K562 (cell line): ENCODE measurements at regions not wholly inside any gene's neighbourhood (a gene's known extent, or its start where the extent isn't known, plus 50 kb on each side); places are given as distances from the start of the nearest gene placed in this dataset.

ENCODE experiments used
- ELF1 ChIP-seq: fragments of 200-800 bp; sonication (Bioruptor generic); IDR thresholded peaks from 2 replicates; pipeline ENCODE4 v1.6.1; 2016; ENCODE audit warnings: missing genetic modification characterization, missing compliant biosample characterization
- FOXP1 ChIP-seq: sonication (generic); formaldehyde crosslinking; IDR thresholded peaks from 2 replicates; pipeline ENCODE4 v1.8.0; 2022; ENCODE audit warnings: mild to moderate bottlenecking, missing genetic modification reagents
- MAFF ChIP-seq: IDR thresholded peaks from 2 replicates; pipeline ENCODE4 v1.6.1; 2012; ENCODE audit warnings: low read length, improper control_type of control experiment
- POLR2AphosphoS5 ChIP-seq: IDR thresholded peaks from 2 replicates; pipeline ENCODE4 v1.6.1; 2011; ENCODE audit warnings: mild to moderate bottlenecking, low read depth, low read length, moderate library complexity; ENCODE audit not compliant: control insufficient read depth, insufficient read depth
- POU5F1 ChIP-seq: fragments of 150-350 bp; IDR thresholded peaks from 2 replicates; pipeline ENCODE4 v1.6.1; 2014; ENCODE audit warnings: borderline replicate concordance, low read length, low read depth, mild to moderate bottlenecking; ENCODE audit not compliant: partially characterized antibody
- RAD21 ChIP-seq, 2 experiments: fragments of 250-450 bp in 1 of 2; fragments of 450-650 bp in 1 of 2; sonication (Bioruptor Pico) in 1 of 2; formaldehyde crosslinking in 1 of 2; IDR thresholded peaks in 1 of 2; conservative IDR thresholded peaks in 1 of 2; 2 replicates each; pipeline versions ENCODE4 v1.4.0 to v1.8.0; 2020 to 2022; ENCODE audit warnings: mild to moderate bottlenecking in 2 of 2, moderate library complexity in 1 of 2
- RCOR1 ChIP-seq, 2 experiments: IDR thresholded peaks; 2 replicates each; pipeline ENCODE4 v1.6.1; 2012; ENCODE audit warnings: low read depth in 2 of 2, low read length in 2 of 2, borderline replicate concordance in 1 of 2, improper control_type of control experiment in 1 of 2
- SMAD3 ChIP-seq: fragments of 450-650 bp; formaldehyde crosslinking; conservative IDR thresholded peaks from 2 replicates; pipeline ENCODE4 v1.4.0; 2020; ENCODE audit warnings: mild to moderate bottlenecking
- TEAD4 ChIP-seq, 2 experiments: sonication (generic) in 1 of 2; formaldehyde crosslinking in 1 of 2; IDR thresholded peaks; 2 replicates each; pipeline versions ENCODE4 v1.6.1 to v1.8.0; 2012 to 2022; ENCODE audit warnings: borderline replicate concordance in 1 of 2, inconsistent platforms in 1 of 2, low read length in 1 of 2, mild to moderate bottlenecking in 1 of 2, missing genetic modification reagents in 1 of 2
- TF ChIP-seq, protein P1 (sequence below), 3 experiments: IDR thresholded peaks in 2 of 3; conservative IDR thresholded peaks in 1 of 3; 2 replicates each; pipeline ENCODE4 v1.5.1; 2011 to 2012; ENCODE audit warnings: low read length in 3 of 3, mild to moderate bottlenecking in 3 of 3, control low read depth in 2 of 3, improper control_type of control experiment in 1 of 3, inconsistent platforms in 1 of 3, low read depth in 1 of 3, mixed read lengths in 1 of 3, moderate library complexity in 1 of 3; ENCODE audit not compliant: insufficient read depth in 2 of 3

DNA sequence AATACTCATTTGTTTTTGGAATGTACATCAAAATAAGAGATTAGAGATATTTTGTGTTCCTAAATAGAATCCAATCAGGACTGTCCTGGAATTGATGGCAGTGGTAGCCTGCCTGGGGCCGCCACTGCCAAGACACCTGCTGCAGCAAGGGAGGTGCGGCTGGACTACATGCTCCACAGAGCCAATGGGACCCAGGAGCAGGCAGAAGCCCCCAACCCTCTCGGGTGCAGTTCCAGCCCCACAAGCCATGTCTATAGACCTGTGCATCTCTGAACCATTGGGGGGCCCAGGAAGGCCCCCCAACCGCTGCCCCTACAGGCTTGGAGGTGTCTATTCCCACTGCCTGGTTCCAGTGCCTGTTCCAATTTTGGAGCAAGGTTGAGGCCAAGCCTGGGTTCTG is 1524.3 kb downstream of the PCDH18 start:
- TF ChIP-seq, protein P1, sequence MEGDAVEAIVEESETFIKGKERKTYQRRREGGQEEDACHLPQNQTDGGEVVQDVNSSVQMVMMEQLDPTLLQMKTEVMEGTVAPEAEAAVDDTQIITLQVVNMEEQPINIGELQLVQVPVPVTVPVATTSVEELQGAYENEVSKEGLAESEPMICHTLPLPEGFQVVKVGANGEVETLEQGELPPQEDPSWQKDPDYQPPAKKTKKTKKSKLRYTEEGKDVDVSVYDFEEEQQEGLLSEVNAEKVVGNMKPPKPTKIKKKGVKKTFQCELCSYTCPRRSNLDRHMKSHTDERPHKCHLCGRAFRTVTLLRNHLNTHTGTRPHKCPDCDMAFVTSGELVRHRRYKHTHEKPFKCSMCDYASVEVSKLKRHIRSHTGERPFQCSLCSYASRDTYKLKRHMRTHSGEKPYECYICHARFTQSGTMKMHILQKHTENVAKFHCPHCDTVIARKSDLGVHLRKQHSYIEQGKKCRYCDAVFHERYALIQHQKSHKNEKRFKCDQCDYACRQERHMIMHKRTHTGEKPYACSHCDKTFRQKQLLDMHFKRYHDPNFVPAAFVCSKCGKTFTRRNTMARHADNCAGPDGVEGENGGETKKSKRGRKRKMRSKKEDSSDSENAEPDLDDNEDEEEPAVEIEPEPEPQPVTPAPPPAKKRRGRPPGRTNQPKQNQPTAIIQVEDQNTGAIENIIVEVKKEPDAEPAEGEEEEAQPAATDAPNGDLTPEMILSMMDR (IDR thresholded peaks at IDR 0.05 in 2 of 3, conservative IDR thresholded peaks at IDR 0.05 in 1 of 3; ENCODE audit: insufficient read depth in 2 of 3, low read depth in 1 of 3, low read length in 3 of 3): no peak
- TF ChIP-seq TEAD4 (IDR thresholded peaks at IDR 0.05; ENCODE audit: low read length) (no peak), TEAD4 (CRISPR knock-in tag; IDR thresholded peaks at IDR 0.05; ENCODE audit: borderline replicate concordance) (no peak), POU5F1 (no peak), FOXP1 (CRISPR knock-in tag) (no peak), RAD21 (CRISPR knock-in tag; conservative IDR thresholded peaks at IDR 0.05 in 1 of 2, IDR thresholded peaks at IDR 0.05 in 1 of 2) (no peak), ELF1 (tag) (no peak), MAFF (no peak), POLR2AphosphoS5 (no peak), SMAD3 (CRISPR knock-in tag) (no peak), RCOR1 (IDR thresholded peaks at IDR 0.05; ENCODE audit: borderline replicate concordance in 1 of 2, low read depth in 2 of 2, low read length in 2 of 2) (no peak)
